Kidney epithelial cell (primary cell): ENCODE measurements at regions not wholly inside any gene's neighbourhood (a gene's known extent, or its start where the extent isn't known, plus 50 kb on each side); places are given as distances from the start of the nearest gene placed in this dataset.

Experiments used
- DNase-seq: peaks from one replicate; pipeline ENCODE4 v3.0.0-alpha.2; 2010; ENCODE audit warnings: low read depth
- H3K27me3 ChIP-seq: 2 replicates; pipeline ENCODE4 v1.6.0; 2011; ENCODE audit warnings: low read length; ENCODE audit not compliant: control insufficient read depth, insufficient read depth
- H3K36me3 ChIP-seq: 2 replicates; pipeline ENCODE4 v1.5.1; 2011; ENCODE audit warnings: low read length; ENCODE audit not compliant: control insufficient read depth, insufficient read depth
- H3K4me3 ChIP-seq: 2 replicates; pipeline ENCODE4 v1.5.1; 2011; ENCODE audit warnings: low read depth, mild to moderate bottlenecking, control low read depth, low read length
- CTCF ChIP-seq: IDR thresholded peaks from 2 replicates; pipeline ENCODE4 v1.5.1; 2011; ENCODE audit warnings: mild to moderate bottlenecking, moderate library complexity, low read length, control low read depth, inconsistent platforms; ENCODE audit not compliant: insufficient read depth, poor library complexity, severe bottlenecking

- H3K4me3 ChIP-seq, result no peak overlapping the region
- H3K36me3 ChIP-seq, result no peaks in the 10 kb centered on the region
- TF ChIP-seq CTCF, result no peak
- no peak for DNase-seq
- no peaks in the 10 kb centered on the region for H3K27me3 ChIP-seq
These were observed 661.4 kb upstream of the HS3ST5 start for GRCh38 chr6:115004204-115004603.

- H3K4me3 ChIP-seq, result no peak overlapping the region
- no peaks in the 10 kb centered on the region for H3K27me3 ChIP-seq
- DNase-seq, result no peak
- no peaks in the 10 kb centered on the region for H3K36me3 ChIP-seq
- TF ChIP-seq CTCF, result no peak
These were observed 659.0 kb upstream of the HS3ST5 start for GRCh38 chr6:115001731-115002350.

GRCh38 chr6:115000736-115001135, 657.9 kb upstream of the HS3ST5 start:
- H3K36me3 ChIP-seq, result no peaks in the 10 kb centered on the region
- no peak for TF ChIP-seq CTCF
- H3K27me3 ChIP-seq, result no peaks in the 10 kb centered on the region
- DNase-seq, result no peak
- H3K4me3 ChIP-seq, result no peak overlapping the region

GRCh38 chr6:114998492-114998891, 655.7 kb upstream of the HS3ST5 start:
- no peak for TF ChIP-seq CTCF
- Histone ChIP-seq H3K36me3 (no peaks in the 10 kb centered on the region), H3K4me3 (no peak overlapping the region), H3K27me3 (no peaks in the 10 kb centered on the region)
- DNase-seq, result no peak

- Histone ChIP-seq H3K4me3 (no peak overlapping the region), H3K36me3 (no peaks in the 10 kb centered on the region), H3K27me3 (no peaks in the 10 kb centered on the region)
- no peak for DNase-seq
- TF ChIP-seq CTCF, result no peak
These were observed 655.0 kb upstream of the HS3ST5 start for GRCh38 chr6:114997813-114998292.

GRCh38 chr6:114995526-114995925, 652.7 kb upstream of the HS3ST5 start:
- TF ChIP-seq CTCF, result no peak
- H3K27me3 ChIP-seq, result no peaks in the 10 kb centered on the region
- H3K36me3 ChIP-seq, result no peaks in the 10 kb centered on the region
- no peak overlapping the region for H3K4me3 ChIP-seq
- no peak for DNase-seq
